Tibial nerve (tissue), 3 donors: ENCODE measurements at regions not wholly inside any gene's neighbourhood (a gene's known extent, or its start where the extent isn't known, plus 50 kb on each side); places are given as distances from the start of the nearest gene placed in this dataset.

Source experiments
- POLR2A ChIP-seq, 2 donors: fragments of 450-650 bp; IDR thresholded peaks; one replicate each; pipeline ENCODE4 v1.6.1; 2017; ENCODE audit warnings: antibody characterized with exemption in 2 of 2, mild to moderate bottlenecking in 2 of 2, moderate library complexity in 2 of 2
- TF ChIP-seq, protein P1 (sequence below), 5 experiments: fragments of 200-600 bp in 3 of 5; fragments of 450-650 bp in 2 of 5; sonication (generic) in 3 of 5; IDR thresholded peaks; one replicate each; pipeline ENCODE4 v1.5.1; 2016 to 2019; ENCODE audit warnings: antibody characterized with exemption in 5 of 5, mild to moderate bottlenecking in 3 of 5, moderate library complexity in 2 of 5

DNA sequence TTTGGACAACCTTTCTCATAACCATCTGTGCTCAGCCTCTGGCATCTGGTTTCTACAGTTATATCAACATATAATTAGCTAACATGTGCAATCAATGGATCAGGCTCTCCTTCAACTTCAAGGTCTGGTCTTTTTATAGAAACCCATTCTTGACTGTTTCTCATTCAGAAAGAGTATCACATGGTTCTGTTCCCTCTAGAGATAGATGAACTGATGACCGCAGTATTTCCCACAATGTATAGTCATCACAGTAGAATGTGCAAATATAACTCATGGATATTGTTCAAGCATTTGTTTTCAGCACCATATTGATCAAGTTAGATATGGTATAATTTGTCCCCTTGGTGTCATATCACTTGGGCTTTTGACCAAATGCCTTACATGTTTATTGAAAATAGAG is 656.2 kb downstream of the FRK start:
- TF ChIP-seq, protein P1, sequence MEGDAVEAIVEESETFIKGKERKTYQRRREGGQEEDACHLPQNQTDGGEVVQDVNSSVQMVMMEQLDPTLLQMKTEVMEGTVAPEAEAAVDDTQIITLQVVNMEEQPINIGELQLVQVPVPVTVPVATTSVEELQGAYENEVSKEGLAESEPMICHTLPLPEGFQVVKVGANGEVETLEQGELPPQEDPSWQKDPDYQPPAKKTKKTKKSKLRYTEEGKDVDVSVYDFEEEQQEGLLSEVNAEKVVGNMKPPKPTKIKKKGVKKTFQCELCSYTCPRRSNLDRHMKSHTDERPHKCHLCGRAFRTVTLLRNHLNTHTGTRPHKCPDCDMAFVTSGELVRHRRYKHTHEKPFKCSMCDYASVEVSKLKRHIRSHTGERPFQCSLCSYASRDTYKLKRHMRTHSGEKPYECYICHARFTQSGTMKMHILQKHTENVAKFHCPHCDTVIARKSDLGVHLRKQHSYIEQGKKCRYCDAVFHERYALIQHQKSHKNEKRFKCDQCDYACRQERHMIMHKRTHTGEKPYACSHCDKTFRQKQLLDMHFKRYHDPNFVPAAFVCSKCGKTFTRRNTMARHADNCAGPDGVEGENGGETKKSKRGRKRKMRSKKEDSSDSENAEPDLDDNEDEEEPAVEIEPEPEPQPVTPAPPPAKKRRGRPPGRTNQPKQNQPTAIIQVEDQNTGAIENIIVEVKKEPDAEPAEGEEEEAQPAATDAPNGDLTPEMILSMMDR (IDR thresholded peaks at IDR 0.05): no peak
- no peak for TF ChIP-seq POLR2A (IDR thresholded peaks at IDR 0.05)
